Skeletal muscle satellite cell (primary cell): ENCODE measurements at regions not wholly inside any gene's neighbourhood (a gene's known extent, or its start where the extent isn't known, plus 50 kb on each side); places are given as distances from the start of the nearest gene placed in this dataset.

Experiments used
- H3K27me3 ChIP-seq: 2 replicates; pipeline ENCODE4 v1.7.0; 2013; ENCODE audit warnings: low read length; ENCODE audit not compliant: control insufficient read depth, insufficient read depth
- H3K36me3 ChIP-seq: 2 replicates; pipeline ENCODE4 v1.7.0; 2013; ENCODE audit warnings: mild to moderate bottlenecking, control low read depth, low read length; ENCODE audit not compliant: insufficient read depth
- H3K4me1 ChIP-seq: 2 replicates; pipeline ENCODE4 v1.7.0; 2013; ENCODE audit warnings: low read length; ENCODE audit not compliant: control insufficient read depth, insufficient read depth
- H3K4me2 ChIP-seq: 2 replicates; pipeline ENCODE4 v1.7.0; 2013; ENCODE audit warnings: mild to moderate bottlenecking, low read length
- H3K4me3 ChIP-seq: 2 replicates; pipeline ENCODE4 v1.7.0; 2013; ENCODE audit warnings: low read length
- H3K9ac ChIP-seq: 2 replicates; pipeline ENCODE4 v1.7.0; 2013; ENCODE audit warnings: mild to moderate bottlenecking, low read depth, low read length, moderate library complexity
- H3K9me3 ChIP-seq: replicated peaks from 2 replicates; pipeline ENCODE4 v1.7.0; 2013; ENCODE audit warnings: mild to moderate bottlenecking, control low read depth, low read length

DNA sequence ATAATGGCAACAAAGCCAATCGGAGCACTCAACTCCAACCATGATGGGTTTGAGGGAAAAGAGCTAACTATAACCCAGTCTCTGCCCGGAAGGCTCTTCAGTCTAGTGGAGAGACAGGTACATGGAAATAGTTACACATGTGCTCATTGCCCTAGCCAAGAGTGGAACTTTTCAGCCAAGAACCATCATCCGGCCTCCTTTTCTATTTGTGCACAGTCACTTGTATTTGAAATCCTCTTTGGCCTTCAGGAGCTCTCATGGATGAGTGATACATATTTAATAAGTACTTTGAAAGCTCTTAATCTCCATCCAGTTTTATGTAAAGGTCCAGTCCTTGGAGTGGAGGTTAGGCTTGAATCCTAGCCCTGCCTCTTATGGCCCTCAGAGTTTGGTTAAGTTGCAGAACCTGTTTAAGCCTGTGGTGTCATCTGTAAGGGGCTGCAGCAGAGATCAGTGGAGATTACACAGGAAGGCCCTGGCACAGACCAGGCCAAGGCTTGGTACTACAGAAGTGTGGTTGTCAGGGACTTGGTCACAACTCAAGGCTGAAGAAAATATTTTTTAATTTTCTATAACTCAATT lies 72.3 kb upstream of the SMLR1 start:
- Histone ChIP-seq H3K9ac (no peak overlapping the region), H3K27me3 (no peaks in the 10 kb centered on the region), H3K9me3 (no peaks in the 10 kb centered on the region), H3K4me2 (no peak overlapping the region), H3K4me3 (no peak overlapping the region), H3K4me1 (no peaks in the 10 kb centered on the region), H3K36me3 (no peaks in the 10 kb centered on the region)

GRCh38 chr6:130755368-130756034 lies 71.7 kb upstream of the SMLR1 start:
- Histone ChIP-seq H3K4me2 (no peak overlapping the region), H3K27me3 (no peaks in the 10 kb centered on the region), H3K9me3 (no peaks in the 10 kb centered on the region), H3K36me3 (no peaks in the 10 kb centered on the region), H3K4me3 (no peak overlapping the region), H3K9ac (no peak overlapping the region), H3K4me1 (no peaks in the 10 kb centered on the region)

DNA sequence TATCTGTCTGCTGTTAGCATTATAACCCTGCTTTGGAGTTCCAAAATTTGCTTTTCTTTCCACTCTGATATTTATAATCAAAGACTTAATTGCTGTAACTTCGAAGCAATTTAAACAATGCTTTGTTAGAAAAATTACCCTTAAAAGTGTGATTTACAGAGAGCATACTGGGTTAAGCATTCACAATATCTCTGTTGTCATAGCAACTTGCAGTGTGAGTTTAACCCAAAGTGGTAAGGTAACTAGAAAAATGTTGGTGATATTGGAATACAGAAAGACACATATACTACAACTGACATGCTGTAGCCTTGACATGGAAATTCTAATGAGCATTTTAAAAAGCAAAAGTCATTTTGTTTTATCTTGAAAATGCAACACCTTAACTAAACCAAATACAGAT lies 70.4 kb upstream of the SMLR1 start:
- H3K4me3 ChIP-seq = no peak overlapping the region
- H3K4me1 ChIP-seq = no peaks in the 10 kb centered on the region
- H3K36me3 ChIP-seq = no peaks in the 10 kb centered on the region
- H3K4me2 ChIP-seq = no peak overlapping the region
- H3K9ac ChIP-seq = no peak overlapping the region
- no peaks in the 10 kb centered on the region for H3K9me3 ChIP-seq
- H3K27me3 ChIP-seq = no peaks in the 10 kb centered on the region

DNA sequence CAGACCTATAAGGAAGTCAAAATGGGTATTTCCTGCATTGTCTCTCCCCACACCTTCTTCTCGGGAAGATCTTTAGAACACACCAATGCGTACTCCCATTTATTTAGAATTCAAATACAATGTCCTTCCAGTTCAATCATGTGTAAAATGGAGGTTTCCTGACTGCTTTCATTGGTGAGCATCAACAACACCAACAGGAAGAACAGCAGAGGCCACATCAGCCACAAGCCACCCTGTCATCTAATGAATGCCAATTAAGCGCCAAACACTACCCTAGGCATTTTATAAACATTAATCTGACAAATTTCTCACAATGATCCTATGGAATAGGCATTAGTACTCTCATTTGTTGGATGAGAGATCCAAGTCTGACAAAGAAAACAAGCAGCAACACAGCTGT lies 68.4 kb upstream of the SMLR1 start:
- Histone ChIP-seq H3K9ac (no peak overlapping the region), H3K9me3 (no peaks in the 10 kb centered on the region), H3K36me3 (no peaks in the 10 kb centered on the region), H3K4me3 (no peak overlapping the region), H3K4me2 (no peak overlapping the region), H3K27me3 (peaks cover 6% of the 10 kb centered on the region), H3K4me1 (no peaks in the 10 kb centered on the region)

GRCh38 chr6:130760006-130760405 lies 67.2 kb upstream of the SMLR1 start:
- Histone ChIP-seq H3K4me2 (no peak overlapping the region), H3K9me3 (no peaks in the 10 kb centered on the region), H3K36me3 (no peaks in the 10 kb centered on the region), H3K4me3 (no peak overlapping the region), H3K4me1 (no peaks in the 10 kb centered on the region), H3K27me3 (peaks cover 14% of the 10 kb centered on the region), H3K9ac (no peak overlapping the region)

- Histone ChIP-seq H3K4me1 (no peaks in the 10 kb centered on the region), H3K36me3 (no peaks in the 10 kb centered on the region), H3K27me3 (peaks cover 14% of the 10 kb centered on the region), H3K4me2 (no peak overlapping the region), H3K4me3 (no peak overlapping the region), H3K9me3 (no peaks in the 10 kb centered on the region), H3K9ac (no peak overlapping the region)
Observed at GRCh38 chr6:130761286-130761685, 65.9 kb upstream of the SMLR1 start.

GRCh38 chr6:130765181-130765727 lies 62.0 kb upstream of the SMLR1 start:
- no peak overlapping the region for H3K4me2 ChIP-seq
- peaks cover 14% of the 10 kb centered on the region for H3K27me3 ChIP-seq
- no peaks in the 10 kb centered on the region for H3K4me1 ChIP-seq
- no peaks in the 10 kb centered on the region for H3K36me3 ChIP-seq
- H3K9ac ChIP-seq = no peak overlapping the region
- H3K4me3 ChIP-seq = no peak overlapping the region
- no peaks in the 10 kb centered on the region for H3K9me3 ChIP-seq

GRCh38 chr6:130766239-130767144 lies 60.7 kb upstream of the SMLR1 start:
- Histone ChIP-seq H3K9me3 (no peaks in the 10 kb centered on the region), H3K4me1 (no peaks in the 10 kb centered on the region), H3K9ac (no peak overlapping the region), H3K4me2 (no peak overlapping the region), H3K36me3 (no peaks in the 10 kb centered on the region), H3K27me3 (peaks cover 14% of the 10 kb centered on the region), H3K4me3 (no peak overlapping the region)

DNA sequence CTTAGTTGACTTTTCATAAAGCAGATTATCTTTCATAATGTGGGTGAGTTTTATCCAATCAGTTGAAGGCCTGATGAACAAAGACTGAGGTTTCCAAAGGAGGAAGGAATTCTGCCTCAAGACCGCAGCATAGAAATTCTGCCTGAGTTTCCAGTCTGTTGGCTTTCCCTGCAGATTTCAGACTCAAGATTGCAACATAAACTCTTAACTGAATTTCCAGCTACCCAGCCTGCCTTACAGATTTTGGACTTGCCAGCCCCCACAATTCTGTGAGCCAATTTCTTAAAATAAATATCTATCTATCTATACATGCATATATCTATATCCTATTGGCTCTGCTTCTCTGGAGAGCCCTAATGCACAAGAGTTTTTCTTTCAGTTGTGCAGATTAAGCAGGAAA lies 57.3 kb upstream of the SMLR1 start:
- Histone ChIP-seq H3K4me1 (no peaks in the 10 kb centered on the region), H3K36me3 (no peaks in the 10 kb centered on the region), H3K9ac (no peak overlapping the region), H3K27me3 (no peaks in the 10 kb centered on the region), H3K4me3 (no peak overlapping the region), H3K4me2 (no peak overlapping the region), H3K9me3 (no peaks in the 10 kb centered on the region)

GRCh38 chr6:130771741-130772140 lies 55.5 kb upstream of the SMLR1 start:
- Histone ChIP-seq H3K9me3 (no peaks in the 10 kb centered on the region), H3K9ac (no peak overlapping the region), H3K4me2 (no peak overlapping the region), H3K27me3 (no peaks in the 10 kb centered on the region), H3K4me3 (no peak overlapping the region), H3K4me1 (no peaks in the 10 kb centered on the region), H3K36me3 (no peaks in the 10 kb centered on the region)

DNA sequence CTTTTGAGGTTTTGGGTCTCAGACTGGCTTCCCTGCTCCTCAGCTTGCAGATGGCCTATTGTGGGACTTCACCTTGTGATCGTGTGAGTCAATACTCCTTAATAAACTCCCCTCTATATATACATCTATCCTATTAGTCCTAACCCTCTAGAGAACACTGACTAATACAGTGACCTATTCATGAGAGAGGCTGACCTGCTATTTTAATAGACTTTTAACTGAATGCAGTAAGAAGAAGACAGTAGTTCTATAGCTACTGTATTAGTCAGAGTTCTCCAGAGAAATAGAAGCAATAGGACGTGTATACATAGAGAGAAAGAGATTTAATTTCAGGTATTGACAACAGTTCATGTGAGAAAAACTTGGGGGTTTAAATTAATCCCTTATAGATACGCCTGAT lies 53.3 kb upstream of the SMLR1 start:
- H3K4me2 ChIP-seq = no peak overlapping the region
- no peak overlapping the region for H3K4me3 ChIP-seq
- H3K9me3 ChIP-seq = no peaks in the 10 kb centered on the region
- H3K4me1 ChIP-seq = peaks cover 4% of the 10 kb centered on the region
- H3K9ac ChIP-seq = no peak overlapping the region
- H3K27me3 ChIP-seq = no peaks in the 10 kb centered on the region
- H3K36me3 ChIP-seq = no peaks in the 10 kb centered on the region
